ENCODE measurements at regions not wholly inside any gene's neighbourhood (a gene's known extent, or its start where the extent isn't known, plus 50 kb on each side); places are given as distances from the start of the nearest gene placed in this dataset.

DNA sequence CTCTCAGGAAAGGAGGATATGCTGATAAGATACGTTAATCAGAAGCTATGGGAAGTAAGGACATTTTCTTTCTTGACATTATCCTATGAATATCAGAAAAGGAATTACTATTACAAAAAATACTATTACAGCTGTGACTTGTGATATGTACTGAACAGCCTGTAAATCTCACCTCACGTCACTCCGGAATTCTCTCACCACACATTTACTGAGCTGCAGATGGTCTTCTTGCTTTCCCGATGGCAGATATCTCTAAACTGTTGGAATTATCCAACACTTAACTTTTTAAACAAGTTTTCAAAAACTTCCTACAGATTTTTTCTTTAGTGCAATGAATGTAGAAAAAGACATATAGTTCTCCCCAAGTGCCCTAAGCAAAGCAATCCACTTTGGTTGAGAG, 313.4 kb downstream of the GPR37 start:
- DNase-seq (ENCODE audit: low spot score) (no peak), FAIRE-seq (no peak), ATAC-seq (no peak)
- H3K79me2 ChIP-seq (ENCODE audit: insufficient read depth, low read length), result no peaks in the 10 kb centered on the region
- ChIA-PET CTCF (ENCODE audit: low intra/inter-chr PET ratio, low total read pairs) (no interaction called here), POLR2A (no interaction called here)
- BruUV-seq (replicated peaks), result no TSS peak
- H3K27ac ChIP-seq (ENCODE audit: extremely low read length, insufficient read depth, low read length), result no peak overlapping the region
- no peaks in the 10 kb centered on the region for H3K4me1 ChIP-seq (ENCODE audit: insufficient read depth, low read length)
- H3K36me3 ChIP-seq (replicated peaks in 1 of 2; ENCODE audit: control insufficient read depth in 1 of 2, insufficient read depth in 2 of 2, low read length in 2 of 2), result no peaks in the 10 kb centered on the region
- no peaks in the 10 kb centered on the region for H3K9me3 ChIP-seq (ENCODE audit: low read length)
- H3K4me3 ChIP-seq (replicated peaks in 1 of 3; ENCODE audit: insufficient read depth in 1 of 3, low read depth in 2 of 3, low read length in 3 of 3), result no peak overlapping the region
- WGBS (ENCODE audit: low lambda C conversion rate), result 71% methylated on average over 4 of the region's 4 CpGs
- in situ Hi-C loops (cut with HindIII; ENCODE audit: extremely low pct_ligation_motif_present, low pct_unique_long_range_greater_than_20kb), result no loop called here
- TF ChIP-seq MATR3 (CRISPR knock-in tag; IDR thresholded peaks at IDR 0.05) (no peak), BRCA1 (CRISPR knock-in tag; IDR thresholded peaks at IDR 0.05) (no peak), ZNF678 (CRISPR knock-in tag; IDR thresholded peaks at IDR 0.05) (no peak), TBL1XR1 (IDR thresholded peaks at IDR 0.05; ENCODE audit: borderline replicate concordance, low read length, partially characterized antibody) (no peak), ZBTB25 (CRISPR knock-in tag; IDR thresholded peaks at IDR 0.05) (no peak), RARG (CRISPR knock-in tag; IDR thresholded peaks at IDR 0.05; ENCODE audit: low read depth) (no peak), PHB2 (IDR thresholded peaks at IDR 0.05; ENCODE audit: partially characterized antibody) (no peak), KAT2B (IDR thresholded peaks at IDR 0.05; ENCODE audit: borderline replicate concordance, low read depth, low read length) (no peak), ZFP36 (IDR thresholded peaks at IDR 0.05; ENCODE audit: borderline replicate concordance, low read depth, low read length, partially characterized antibody) (no peak), KDM3A (CRISPR knock-in tag; IDR thresholded peaks at IDR 0.05; ENCODE audit: low read depth) (no peak), KDM5B (CRISPR knock-in tag; IDR thresholded peaks at IDR 0.05; ENCODE audit: borderline replicate concordance) (no peak), ZNF224 (CRISPR knock-in tag; IDR thresholded peaks at IDR 0.05) (no peak), MXD1 (CRISPR knock-in tag; IDR thresholded peaks at IDR 0.05) (no peak), ZNF543 (CRISPR knock-in tag; IDR thresholded peaks at IDR 0.05) (no peak), ZNF567 (CRISPR knock-in tag; IDR thresholded peaks at IDR 0.05; ENCODE audit: borderline replicate concordance) (no peak), ZNF17 (CRISPR knock-in tag; IDR thresholded peaks at IDR 0.05) (no peak)
- TF ChIP-seq, protein P1, sequence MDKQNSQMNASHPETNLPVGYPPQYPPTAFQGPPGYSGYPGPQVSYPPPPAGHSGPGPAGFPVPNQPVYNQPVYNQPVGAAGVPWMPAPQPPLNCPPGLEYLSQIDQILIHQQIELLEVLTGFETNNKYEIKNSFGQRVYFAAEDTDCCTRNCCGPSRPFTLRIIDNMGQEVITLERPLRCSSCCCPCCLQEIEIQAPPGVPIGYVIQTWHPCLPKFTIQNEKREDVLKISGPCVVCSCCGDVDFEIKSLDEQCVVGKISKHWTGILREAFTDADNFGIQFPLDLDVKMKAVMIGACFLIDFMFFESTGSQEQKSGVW (CRISPR knock-in tag; IDR thresholded peaks at IDR 0.05; ENCODE audit: borderline replicate concordance), result no peak
- TF ChIP-seq, protein P2, sequence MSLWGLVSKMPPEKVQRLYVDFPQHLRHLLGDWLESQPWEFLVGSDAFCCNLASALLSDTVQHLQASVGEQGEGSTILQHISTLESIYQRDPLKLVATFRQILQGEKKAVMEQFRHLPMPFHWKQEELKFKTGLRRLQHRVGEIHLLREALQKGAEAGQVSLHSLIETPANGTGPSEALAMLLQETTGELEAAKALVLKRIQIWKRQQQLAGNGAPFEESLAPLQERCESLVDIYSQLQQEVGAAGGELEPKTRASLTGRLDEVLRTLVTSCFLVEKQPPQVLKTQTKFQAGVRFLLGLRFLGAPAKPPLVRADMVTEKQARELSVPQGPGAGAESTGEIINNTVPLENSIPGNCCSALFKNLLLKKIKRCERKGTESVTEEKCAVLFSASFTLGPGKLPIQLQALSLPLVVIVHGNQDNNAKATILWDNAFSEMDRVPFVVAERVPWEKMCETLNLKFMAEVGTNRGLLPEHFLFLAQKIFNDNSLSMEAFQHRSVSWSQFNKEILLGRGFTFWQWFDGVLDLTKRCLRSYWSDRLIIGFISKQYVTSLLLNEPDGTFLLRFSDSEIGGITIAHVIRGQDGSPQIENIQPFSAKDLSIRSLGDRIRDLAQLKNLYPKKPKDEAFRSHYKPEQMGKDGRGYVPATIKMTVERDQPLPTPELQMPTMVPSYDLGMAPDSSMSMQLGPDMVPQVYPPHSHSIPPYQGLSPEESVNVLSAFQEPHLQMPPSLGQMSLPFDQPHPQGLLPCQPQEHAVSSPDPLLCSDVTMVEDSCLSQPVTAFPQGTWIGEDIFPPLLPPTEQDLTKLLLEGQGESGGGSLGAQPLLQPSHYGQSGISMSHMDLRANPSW (CRISPR knock-in tag; IDR thresholded peaks at IDR 0.05; ENCODE audit: borderline replicate concordance), result no peak
- TF ChIP-seq, protein P3, sequence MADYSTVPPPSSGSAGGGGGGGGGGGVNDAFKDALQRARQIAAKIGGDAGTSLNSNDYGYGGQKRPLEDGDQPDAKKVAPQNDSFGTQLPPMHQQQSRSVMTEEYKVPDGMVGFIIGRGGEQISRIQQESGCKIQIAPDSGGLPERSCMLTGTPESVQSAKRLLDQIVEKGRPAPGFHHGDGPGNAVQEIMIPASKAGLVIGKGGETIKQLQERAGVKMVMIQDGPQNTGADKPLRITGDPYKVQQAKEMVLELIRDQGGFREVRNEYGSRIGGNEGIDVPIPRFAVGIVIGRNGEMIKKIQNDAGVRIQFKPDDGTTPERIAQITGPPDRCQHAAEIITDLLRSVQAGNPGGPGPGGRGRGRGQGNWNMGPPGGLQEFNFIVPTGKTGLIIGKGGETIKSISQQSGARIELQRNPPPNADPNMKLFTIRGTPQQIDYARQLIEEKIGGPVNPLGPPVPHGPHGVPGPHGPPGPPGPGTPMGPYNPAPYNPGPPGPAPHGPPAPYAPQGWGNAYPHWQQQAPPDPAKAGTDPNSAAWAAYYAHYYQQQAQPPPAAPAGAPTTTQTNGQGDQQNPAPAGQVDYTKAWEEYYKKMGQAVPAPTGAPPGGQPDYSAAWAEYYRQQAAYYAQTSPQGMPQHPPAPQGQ (CRISPR knock-in tag; IDR thresholded peaks at IDR 0.05; ENCODE audit: borderline replicate concordance), result no peak
- intact Hi-C loops (cut with micrococcal nuclease; ENCODE audit: unreplicated experiment), result no loop called here
- H3K4me2 ChIP-seq (ENCODE audit: low read depth, low read length), result no peak overlapping the region
- no peaks in the 10 kb centered on the region for H3K27me3 ChIP-seq (ENCODE audit: control insufficient read depth in 1 of 2, insufficient read depth in 2 of 2, low read length in 2 of 2)
- H4K20me1 ChIP-seq (ENCODE audit: insufficient read depth, low read length), result no peaks in the 10 kb centered on the region
- H3K9ac ChIP-seq (ENCODE audit: insufficient read depth, low read depth, low read length), result no peak overlapping the region
- H2AFZ ChIP-seq (ENCODE audit: low read length), result no peak overlapping the region
